ENCODE measurements at regions not wholly inside any gene's neighbourhood (a gene's known extent, or its start where the extent isn't known, plus 50 kb on each side); places are given as distances from the start of the nearest gene placed in this dataset.

- ChIA-PET POLR2A (no interaction called here), CTCF (interaction anchor here (1.2 to 2.6 kb wide), 5 partner anchors 8 to 743 kb away, joined by 3 to 7 read pairs (median 4); no protein-coding TSS in a partner anchor)
- Histone ChIP-seq H3K9me3 (peaks cover 7% of the 10 kb centered on the region), H3K27ac (no peak overlapping the region), H3K4me2 (no peak overlapping the region), H3K4me3 (no peak overlapping the region), H3K4me1 (no peaks in the 10 kb centered on the region)
- ATAC-seq (0 out of 6 replicates have a peak, but pooled peaks have one; percentile 19 to 25), FAIRE-seq (no peak), DNase-seq (ENCODE audit: low read depth in 1 of 2, low spot score in 1 of 2) (no peak)
- TF ChIP-seq ZSCAN20 (CRISPR knock-in tag; IDR thresholded peaks at IDR 0.05), result no peak
- TF ChIP-seq BHLHE40 (IDR thresholded peaks at IDR 0.05; ENCODE audit: low read depth, low read length), result no peak
- TF ChIP-seq MAX (IDR thresholded peaks at IDR 0.05), result no peak
- no peak for TF ChIP-seq FOSL2 (IDR thresholded peaks at IDR 0.05)
- no peak for TF ChIP-seq FOSL2 (CRISPR knock-in tag; IDR thresholded peaks at IDR 0.05)
- no peak for TF ChIP-seq HOXA7 (CRISPR knock-in tag; IDR thresholded peaks at IDR 0.05)
- TF ChIP-seq ESRRA (IDR thresholded peaks at IDR 0.05; ENCODE audit: borderline replicate concordance, low read length), result no peak
- no peak for TF ChIP-seq PHF8 (IDR thresholded peaks at IDR 0.05; ENCODE audit: borderline replicate concordance, low read depth)
- TF ChIP-seq RARB (CRISPR knock-in tag; IDR thresholded peaks at IDR 0.05), result no peak
- TF ChIP-seq ZNF302 (CRISPR knock-in tag; IDR thresholded peaks at IDR 0.05), result no peak
- no peak for TF ChIP-seq GATA3 (IDR thresholded peaks at IDR 0.05; ENCODE audit: borderline replicate concordance)
- no peak for TF ChIP-seq HOXB13 (CRISPR knock-in tag; IDR thresholded peaks at IDR 0.05; ENCODE audit: low read depth)
- TF ChIP-seq JUN (IDR thresholded peaks at IDR 0.05), result no peak
- 21% methylated on average over 7 of the region's 15 CpGs for WGBS (ENCODE audit: missing lambda C conversion rate)
Observed at GRCh38 chr2:236317938-236318396, 53.8 kb upstream of the ASB18 start.

GRCh38 chr2:236318401-236318800 lies 54.2 kb upstream of the ASB18 start:
- Histone ChIP-seq H3K4me2 (no peak overlapping the region), H3K4me1 (no peaks in the 10 kb centered on the region), H3K9me3 (peaks cover 2% of the 10 kb centered on the region; the same call in 2 of the 3 replicates), H3K4me3 (no peak overlapping the region), H3K27ac (no peak overlapping the region)
- TF ChIP-seq KDM1A (IDR thresholded peaks at IDR 0.05; ENCODE audit: low read depth), result no peak
- no peak for TF ChIP-seq CTCF (IDR thresholded peaks at IDR 0.05)
- no peak for TF ChIP-seq JUN (IDR thresholded peaks at IDR 0.05)
- no peak for TF ChIP-seq RARB (CRISPR knock-in tag; IDR thresholded peaks at IDR 0.05)
- TF ChIP-seq KDM5A (IDR thresholded peaks at IDR 0.05), result no peak
- TF ChIP-seq POLR2A (IDR thresholded peaks at IDR 0.05; ENCODE audit: low read length), result no peak
- no peak for TF ChIP-seq CEBPB (IDR thresholded peaks at IDR 0.05)
- no peak for TF ChIP-seq ZFP36 (IDR thresholded peaks at IDR 0.05; ENCODE audit: borderline replicate concordance, partially characterized antibody)
- TF ChIP-seq MYC (IDR thresholded peaks at IDR 0.05; ENCODE audit: borderline replicate concordance, low read length), result no peak
- no peak for TF ChIP-seq RFX5 (IDR thresholded peaks at IDR 0.05)
- TF ChIP-seq HOXA7 (CRISPR knock-in tag; IDR thresholded peaks at IDR 0.05), result no peak
- no peak for TF ChIP-seq BCL3 (IDR thresholded peaks at IDR 0.05)
- no peak for TF ChIP-seq TP53 (CRISPR knock-in tag; IDR thresholded peaks at IDR 0.05)
- no peak for TF ChIP-seq NFE2L2 (conservative IDR thresholded peaks at IDR 0.05; ENCODE audit: low read length)
- TF ChIP-seq MAFK (IDR thresholded peaks at IDR 0.05; ENCODE audit: partially characterized antibody), result no peak
- TF ChIP-seq FOSL2 (IDR thresholded peaks at IDR 0.05), result no peak
- TF ChIP-seq FOSL2 (CRISPR knock-in tag; IDR thresholded peaks at IDR 0.05), result no peak
- ChIA-PET POLR2A (no interaction called here), CTCF (interaction anchor here (0.6 to 2.6 kb wide), 5 partner anchors 9 to 743 kb away, joined by 3 to 7 read pairs (median 3); no protein-coding TSS in a partner anchor)
- 49% methylated on average over 3 of the region's 5 CpGs for WGBS (ENCODE audit: missing lambda C conversion rate)
- ATAC-seq, result no peak
- FAIRE-seq, result no peak
- no peak for DNase-seq (ENCODE audit: low read depth in 1 of 2, low spot score in 1 of 2)
